ENCODE measurements at regions not wholly inside any gene's neighbourhood (a gene's known extent, or its start where the extent isn't known, plus 50 kb on each side); places are given as distances from the start of the nearest gene placed in this dataset.

- H3K4me1 ChIP-seq (ENCODE audit: low read depth): peaks cover 12% of the 10 kb centered on the region
- H3K36me3 ChIP-seq: no peaks in the 10 kb centered on the region
- no peak overlapping the region for H3K4me3 ChIP-seq
- DNase-seq (ENCODE audit: low read depth in 1 of 2, low spot score in 1 of 2): no peak
- H3K9me3 ChIP-seq (ENCODE audit: low read depth): no peaks in the 10 kb centered on the region
- no peak overlapping the region for H3K27ac ChIP-seq
- peaks cover 3% of the 10 kb centered on the region for H3K27me3 ChIP-seq
- TF ChIP-seq CTCF (IDR thresholded peaks at IDR 0.05; ENCODE audit: low read depth, low read length): no peak
These were observed 137.7 kb upstream of the NKX1-1 start for GRCh38 chr4:1543976-1544375.

- Histone ChIP-seq H3K4me1 (ENCODE audit: low read depth) (peaks cover 11% of the 10 kb centered on the region), H3K36me3 (no peaks in the 10 kb centered on the region), H3K9me3 (ENCODE audit: low read depth) (no peaks in the 10 kb centered on the region), H3K27ac (no peak overlapping the region), H3K4me3 (no peak overlapping the region), H3K27me3 (peaks cover 3% of the 10 kb centered on the region)
- TF ChIP-seq CTCF (IDR thresholded peaks at IDR 0.05; ENCODE audit: low read depth, low read length): no peak
- DNase-seq (ENCODE audit: low read depth in 1 of 2, low spot score in 1 of 2): no peak
These were observed 137.3 kb upstream of the NKX1-1 start for GRCh38 chr4:1543561-1543960.

GRCh38 chr4:1542516-1543320 is 136.5 kb upstream of the NKX1-1 start:
- Histone ChIP-seq H3K27me3 (no peaks in the 10 kb centered on the region), H3K27ac (no peak overlapping the region), H3K4me3 (no peak overlapping the region), H3K9me3 (ENCODE audit: low read depth) (no peaks in the 10 kb centered on the region), H3K4me1 (ENCODE audit: low read depth) (peaks cover 7% of the 10 kb centered on the region), H3K36me3 (no peaks in the 10 kb centered on the region)
- no peak for TF ChIP-seq CTCF (IDR thresholded peaks at IDR 0.05; ENCODE audit: low read depth, low read length)
- no peak for DNase-seq (ENCODE audit: low read depth in 1 of 2, low spot score in 1 of 2)

GRCh38 chr4:1542226-1542490 is 135.9 kb upstream of the NKX1-1 start:
- TF ChIP-seq CTCF (IDR thresholded peaks at IDR 0.05; ENCODE audit: low read depth, low read length): no peak
- DNase-seq (ENCODE audit: low read depth in 1 of 2, low spot score in 1 of 2): no peak
- H3K27me3 ChIP-seq: no peaks in the 10 kb centered on the region
- no peaks in the 10 kb centered on the region for H3K9me3 ChIP-seq (ENCODE audit: low read depth)
- H3K27ac ChIP-seq: no peak overlapping the region
- peaks cover 1% of the 10 kb centered on the region for H3K4me1 ChIP-seq (ENCODE audit: low read depth)
- H3K36me3 ChIP-seq: no peaks in the 10 kb centered on the region
- no peak overlapping the region for H3K4me3 ChIP-seq

GRCh38 chr4:1541449-1542225 is 135.4 kb upstream of the NKX1-1 start:
- H3K27ac ChIP-seq: no peak overlapping the region
- no peaks in the 10 kb centered on the region for H3K36me3 ChIP-seq
- no peaks in the 10 kb centered on the region for H3K4me1 ChIP-seq (ENCODE audit: low read depth)
- no peak for DNase-seq (ENCODE audit: low read depth in 1 of 2, low spot score in 1 of 2)
- H3K9me3 ChIP-seq (ENCODE audit: low read depth): no peaks in the 10 kb centered on the region
- no peak overlapping the region for H3K4me3 ChIP-seq
- H3K27me3 ChIP-seq: no peaks in the 10 kb centered on the region
- no peak for TF ChIP-seq CTCF (IDR thresholded peaks at IDR 0.05; ENCODE audit: low read depth, low read length)

All from cardiac muscle cell (in vitro differentiated cells and primary cell).